PC-9 (cell line): ENCODE measurements at regions not wholly inside any gene's neighbourhood (a gene's known extent, or its start where the extent isn't known, plus 50 kb on each side); places are given as distances from the start of the nearest gene placed in this dataset.

ENCODE experiments used
- BruUV-seq: library from RNA; stranded (reverse); fragments of 400-500 nt; replicated peaks from 2 replicates; lab custom pipeline; 2021; lab: Mats Ljungman, UMichigan
- CTCF ChIA-PET: fragments of 300-600 bp; sonication (Branson Sonifier 250); formaldehyde crosslinking; loops from one replicate; lab custom pipeline; 2022; ENCODE audit warnings: antibody characterized with exemption; lab: Charles Lee
- POLR2A ChIA-PET: fragments of 300-600 bp; sonication (Branson Sonifier 250); formaldehyde crosslinking; loops from one replicate; lab custom pipeline; 2022; ENCODE audit warnings: antibody characterized with exemption; ENCODE audit not compliant: unreplicated experiment; lab: Charles Lee
- DNase-seq, 2 experiments: peaks; one replicate each; pipeline versions ENCODE4 v3.0.0 to v3.0.0-alpha.2; 2015 to 2022; ENCODE audit warnings: mixed read lengths in 1 of 2
- H2AFZ ChIP-seq: fragments of 200-600 bp; sonication (generic); 2 replicates; pipeline ENCODE4 v1.8.1; 2017; ENCODE audit warnings: antibody characterized with exemption
- H3F3A ChIP-seq: fragments of 200-600 bp; sonication (generic); 2 replicates; pipeline ENCODE4 v1.8.1; 2017; ENCODE audit warnings: antibody characterized with exemption, mild to moderate bottlenecking, low read depth; ENCODE audit not compliant: insufficient read depth
- H3K27ac ChIP-seq: fragments of 200-600 bp; sonication (generic); 2 replicates; pipeline ENCODE4 v1.6.1; 2016; ENCODE audit warnings: mixed run types
- H3K27me3 ChIP-seq: fragments of 200-600 bp; sonication (generic); 2 replicates; pipeline ENCODE4 v1.6.1; 2016; ENCODE audit warnings: low read depth, mixed run types; ENCODE audit not compliant: insufficient read depth
- H3K36me3 ChIP-seq: fragments of 200-600 bp; sonication (generic); 2 replicates; pipeline ENCODE4 v1.6.1; 2016; ENCODE audit warnings: low read depth, mixed run types
- H3K4me1 ChIP-seq: fragments of 200-600 bp; sonication (generic); replicated peaks from 2 replicates; pipeline ENCODE4 v1.6.1; 2016; ENCODE audit warnings: mixed run types; ENCODE audit not compliant: insufficient read depth
- H3K4me2 ChIP-seq: fragments of 200-600 bp; sonication (generic); 2 replicates; pipeline ENCODE4 v1.6.1; 2017; ENCODE audit warnings: mixed run types
- H3K4me3 ChIP-seq: fragments of 200-600 bp; sonication (generic); 2 replicates; pipeline ENCODE4 v1.6.1; 2016; ENCODE audit warnings: mixed run types
- H3K79me2 ChIP-seq: fragments of 200-600 bp; sonication (generic); 2 replicates; pipeline ENCODE4 v1.6.1; 2017; ENCODE audit warnings: low read depth, mixed run types
- H3K9me2 ChIP-seq: fragments of 200-600 bp; sonication (generic); 2 replicates; pipeline ENCODE4 v1.8.1; 2017; ENCODE audit warnings: mild to moderate bottlenecking; ENCODE audit not compliant: insufficient read depth
- H3K9me3 ChIP-seq: fragments of 200-600 bp; sonication (generic); 2 replicates; pipeline ENCODE4 v1.8.1; 2016; ENCODE audit warnings: low read depth; ENCODE audit not compliant: insufficient read depth
- H4K20me1 ChIP-seq: fragments of 200-600 bp; sonication (generic); 2 replicates; pipeline ENCODE4 v1.8.1; 2017; ENCODE audit not compliant: insufficient read depth
- CTCF ChIP-seq: fragments of 200-600 bp; sonication (generic); conservative IDR thresholded peaks from 2 replicates; pipeline ENCODE4 v1.6.1; 2017; ENCODE audit warnings: mixed run types, antibody characterized with exemption, mild to moderate bottlenecking, moderate library complexity
- EZH2 ChIP-seq: fragments of 200-600 bp; sonication (generic); IDR thresholded peaks from 2 replicates; pipeline ENCODE4 v1.8.0; 2017; ENCODE audit warnings: antibody characterized with exemption, low read depth
- intact Hi-C: fragments of 100-400 bp; cut with micrococcal nuclease; formaldehyde crosslinking; loops from one replicate; pipeline ENCODE4 v1.10.0; 2022; ENCODE audit not compliant: unreplicated experiment

GRCh38 chr2:241933179-241933911, 63.8 kb downstream of the RTP5 start:
- no TSS peak for BruUV-seq
- Histone ChIP-seq H3K27ac (no peak overlapping the region), H3K79me2 (no peaks in the 10 kb centered on the region), H3K4me1 (no peaks in the 10 kb centered on the region), H3K4me3 (no peak overlapping the region), H2AFZ (no peak overlapping the region), H3K9me2 (no peaks in the 10 kb centered on the region), H3K27me3 (peaks cover 68% of the 10 kb centered on the region), H4K20me1 (no peaks in the 10 kb centered on the region), H3K36me3 (no peaks in the 10 kb centered on the region), H3F3A (no peaks in the 10 kb centered on the region), H3K9me3 (no peaks in the 10 kb centered on the region), H3K4me2 (no peak overlapping the region)
- POLR2A ChIA-PET = no interaction called here
- CTCF ChIA-PET = no interaction called here
- DNase-seq = no peak
- TF ChIP-seq EZH2 = no peak
- intact Hi-C loops = no loop called here

- CTCF ChIA-PET = no interaction called here
- no peak for DNase-seq
Observed at GRCh38 chr2:241935314-241935713, 65.8 kb downstream of the RTP5 start.

GRCh38 chr2:241935774-241936173, 66.2 kb downstream of the RTP5 start:
- no peak overlapping the region for H2AFZ ChIP-seq
- intact Hi-C loops = no loop called here
- H4K20me1 ChIP-seq = no peaks in the 10 kb centered on the region
- H3K4me2 ChIP-seq = no peak overlapping the region
- no peaks in the 10 kb centered on the region for H3K36me3 ChIP-seq
- no peaks in the 10 kb centered on the region for H3F3A ChIP-seq
- no TSS peak for BruUV-seq
- ChIA-PET POLR2A (no interaction called here), CTCF (no interaction called here)
- peaks cover 74% of the 10 kb centered on the region for H3K27me3 ChIP-seq
- no peaks in the 10 kb centered on the region for H3K79me2 ChIP-seq
- no peaks in the 10 kb centered on the region for H3K4me1 ChIP-seq
- no peaks in the 10 kb centered on the region for H3K9me2 ChIP-seq
- no peak overlapping the region for H3K27ac ChIP-seq
- H3K4me3 ChIP-seq = no peak overlapping the region
- DNase-seq = no peak
- TF ChIP-seq EZH2 (no peak), CTCF (no peak)
- peaks cover 5% of the 10 kb centered on the region; the same call in 1 of the 2 replicates for H3K9me3 ChIP-seq

More at GRCh38 chr2:241935314-241935713, 65.8 kb downstream of the RTP5 start:
- Histone ChIP-seq H3K4me2 (no peak overlapping the region), H2AFZ (no peak overlapping the region), H3K4me1 (no peaks in the 10 kb centered on the region), H3K79me2 (no peaks in the 10 kb centered on the region), H3K4me3 (no peak overlapping the region), H4K20me1 (no peaks in the 10 kb centered on the region), H3K27ac (no peak overlapping the region), H3K9me2 (no peaks in the 10 kb centered on the region), H3K9me3 (peaks cover under 1% of the 10 kb centered on the region; the same call in 1 of the 2 replicates), H3K36me3 (no peaks in the 10 kb centered on the region), H3F3A (no peaks in the 10 kb centered on the region), H3K27me3 (peaks cover 69% of the 10 kb centered on the region)
- TF ChIP-seq CTCF = no peak
- TF ChIP-seq EZH2 = no peak
- BruUV-seq = no TSS peak
- intact Hi-C loops = no loop called here
- POLR2A ChIA-PET = no interaction called here
